GM18907 (cell line): ENCODE measurements at regions not wholly inside any gene's neighbourhood (a gene's known extent, or its start where the extent isn't known, plus 50 kb on each side); places are given as distances from the start of the nearest gene placed in this dataset.

Experiments
- ATAC-seq: cut with Tn5 transposase; IDR thresholded peaks from one replicate; pipeline ENCODE4 v1.9.1; 2021; ENCODE audit warnings: mild to moderate bottlenecking, moderate library complexity; ENCODE audit not compliant: unreplicated experiment

GRCh38 chr18:78627551-78628346 is 351.9 kb upstream of the SALL3 start:
- ATAC-seq: no peak

GRCh38 chr18:78629426-78629825 is 350.2 kb upstream of the SALL3 start:
- ATAC-seq: no peak

- ATAC-seq: no peak
Observed at GRCh38 chr18:78630356-78630755, 349.3 kb upstream of the SALL3 start.

- no peak for ATAC-seq
Observed at GRCh38 chr18:78630981-78631510, 348.6 kb upstream of the SALL3 start.

- ATAC-seq: no peak
Observed at GRCh38 chr18:78632111-78632541, 347.5 kb upstream of the SALL3 start.

GRCh38 chr18:78634061-78634696 is 345.4 kb upstream of the SALL3 start:
- ATAC-seq: no peak

- ATAC-seq: no peak
Observed at GRCh38 chr18:78635093-78635800, 344.4 kb upstream of the SALL3 start.

- no peak for ATAC-seq
Observed at GRCh38 chr18:78636260-78636659, 343.4 kb upstream of the SALL3 start.

GRCh38 chr18:78637442-78638402 is 341.9 kb upstream of the SALL3 start:
- ATAC-seq: no peak

GRCh38 chr18:78639006-78639950 is 340.3 kb upstream of the SALL3 start:
- no peak for ATAC-seq

- ATAC-seq: no peak
Observed at GRCh38 chr18:78640246-78640995, 339.2 kb upstream of the SALL3 start.

- ATAC-seq: no peak
Observed at GRCh38 chr18:78641689-78642231, 337.9 kb upstream of the SALL3 start.

- no peak for ATAC-seq
Observed at GRCh38 chr18:78642296-78642951, 337.2 kb upstream of the SALL3 start.

- ATAC-seq: no peak
Observed at GRCh38 chr18:78643004-78643403, 336.6 kb upstream of the SALL3 start.

- no peak for ATAC-seq
Observed at GRCh38 chr18:78643981-78644380, 335.6 kb upstream of the SALL3 start.

GRCh38 chr18:78645216-78645615 is 334.4 kb upstream of the SALL3 start:
- ATAC-seq: no peak

GRCh38 chr18:78647018-78647417 is 332.6 kb upstream of the SALL3 start:
- no peak for ATAC-seq

GRCh38 chr18:78649421-78649820 is 330.2 kb upstream of the SALL3 start:
- no peak for ATAC-seq
